ENCODE measurements at regions not wholly inside any gene's neighbourhood (a gene's known extent, or its start where the extent isn't known, plus 50 kb on each side); places are given as distances from the start of the nearest gene placed in this dataset.

DNA sequence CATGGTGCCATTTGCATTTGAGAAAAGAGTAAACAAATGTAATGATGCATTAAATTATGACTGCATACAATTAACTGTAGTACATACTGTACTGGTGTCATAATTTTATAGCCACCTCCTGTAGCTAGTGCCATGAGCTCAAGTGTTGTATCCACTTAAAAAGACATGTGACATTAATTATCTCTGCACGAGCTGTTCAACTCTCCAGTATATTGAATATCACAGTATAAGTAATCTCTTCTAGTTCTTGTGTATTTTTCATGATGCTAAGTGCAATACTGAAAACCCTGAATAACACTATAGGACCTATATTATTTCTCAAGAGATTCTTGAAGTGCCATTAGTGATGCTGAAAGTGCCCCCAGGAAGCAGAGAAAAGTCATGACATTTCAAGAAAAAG, 387.3 kb downstream of the PCDH17 start:
- Histone ChIP-seq H3K36me3 (ENCODE audit: insufficient read depth, low read length) (no peaks in the 10 kb centered on the region), H3K27me3 (ENCODE audit: insufficient read depth, low read length) (no peaks in the 10 kb centered on the region), H3K79me2 (ENCODE audit: insufficient read depth, low read length) (no peaks in the 10 kb centered on the region), H2AFZ (ENCODE audit: low read depth, low read length) (no peak overlapping the region), H3K9ac (ENCODE audit: low read length) (no peak overlapping the region), H3K4me3 (ENCODE audit: insufficient read depth, low read depth, low read length) (no peak overlapping the region), H4K20me1 (ENCODE audit: insufficient read depth, low read length) (no peaks in the 10 kb centered on the region), H3K9me3 (ENCODE audit: insufficient read depth, low read depth, low read length) (no peaks in the 10 kb centered on the region), H3K4me2 (ENCODE audit: low read length) (no peak overlapping the region), H3K27ac (ENCODE audit: low read depth, low read length) (no peak overlapping the region), H3K4me1 (ENCODE audit: insufficient read depth, low read length) (no peaks in the 10 kb centered on the region)
- no peaks in the 10 kb centered on the region for H3K27me3 Mint-ChIP-seq (ENCODE audit: low read depth, unreplicated experiment)
- no peak for TF ChIP-seq EZH2 (IDR thresholded peaks at IDR 0.05; ENCODE audit: insufficient read depth, low read length)
- no peak for TF ChIP-seq CTCF (IDR thresholded peaks at IDR 0.05; ENCODE audit: insufficient read depth, low read depth, low read length)
- H3K9me3 Mint-ChIP-seq (ENCODE audit: unreplicated experiment): no peaks in the 10 kb centered on the region
- no peak for FAIRE-seq
- H3K27ac Mint-ChIP-seq (ENCODE audit: unreplicated experiment): no peak overlapping the region
- H3K36me3 Mint-ChIP-seq (ENCODE audit: low read depth, unreplicated experiment): no peaks in the 10 kb centered on the region
- no peaks in the 10 kb centered on the region for H3K4me1 Mint-ChIP-seq (ENCODE audit: low read depth, unreplicated experiment)
- H3K4me3 Mint-ChIP-seq (ENCODE audit: unreplicated experiment): no peak overlapping the region
- DNase-seq (ENCODE audit: low read depth): no peak

- H3K36me3 Mint-ChIP-seq (ENCODE audit: low read depth, unreplicated experiment): no peaks in the 10 kb centered on the region
- H2AFZ ChIP-seq (ENCODE audit: low read depth, low read length): no peak overlapping the region
- H3K27me3 Mint-ChIP-seq (ENCODE audit: low read depth, unreplicated experiment): no peaks in the 10 kb centered on the region
- H3K4me1 ChIP-seq (ENCODE audit: insufficient read depth, low read length): no peaks in the 10 kb centered on the region
- peaks cover 13% of the 10 kb centered on the region for H3K4me1 Mint-ChIP-seq (ENCODE audit: low read depth, unreplicated experiment)
- no peaks in the 10 kb centered on the region for H3K9me3 ChIP-seq (ENCODE audit: insufficient read depth, low read depth, low read length)
- no peaks in the 10 kb centered on the region for H3K9me3 Mint-ChIP-seq (ENCODE audit: unreplicated experiment)
- no peak overlapping the region for H3K27ac ChIP-seq (ENCODE audit: low read depth, low read length)
- TF ChIP-seq EZH2 (IDR thresholded peaks at IDR 0.05; ENCODE audit: insufficient read depth, low read length) (no peak), CTCF (IDR thresholded peaks at IDR 0.05; ENCODE audit: insufficient read depth, low read depth, low read length) (no peak)
- no peak overlapping the region for H3K4me3 ChIP-seq (ENCODE audit: insufficient read depth, low read depth, low read length)
- FAIRE-seq (no peak), DNase-seq (ENCODE audit: low read depth) (no peak)
- H3K79me2 ChIP-seq (ENCODE audit: insufficient read depth, low read length): no peaks in the 10 kb centered on the region
- no peaks in the 10 kb centered on the region for H3K36me3 ChIP-seq (ENCODE audit: insufficient read depth, low read length)
- no peak overlapping the region for H3K4me2 ChIP-seq (ENCODE audit: low read length)
- no peak overlapping the region for H3K9ac ChIP-seq (ENCODE audit: low read length)
- H3K27me3 ChIP-seq (ENCODE audit: insufficient read depth, low read length): no peaks in the 10 kb centered on the region
- no peak overlapping the region for H3K4me3 Mint-ChIP-seq (ENCODE audit: unreplicated experiment)
- no peak overlapping the region for H3K27ac Mint-ChIP-seq (ENCODE audit: unreplicated experiment)
- no peaks in the 10 kb centered on the region for H4K20me1 ChIP-seq (ENCODE audit: insufficient read depth, low read length)
Observed at GRCh38 chr13:58024103-58024502, 392.6 kb downstream of the PCDH17 start.

- Histone ChIP-seq H3K4me2 (ENCODE audit: low read length) (no peak overlapping the region), H3K4me1 (ENCODE audit: insufficient read depth, low read length) (no peaks in the 10 kb centered on the region), H3K36me3 (ENCODE audit: insufficient read depth, low read length) (no peaks in the 10 kb centered on the region), H3K9ac (ENCODE audit: low read length) (no peak overlapping the region), H3K4me3 (ENCODE audit: insufficient read depth, low read depth, low read length) (no peak overlapping the region), H4K20me1 (ENCODE audit: insufficient read depth, low read length) (no peaks in the 10 kb centered on the region), H2AFZ (ENCODE audit: low read depth, low read length) (no peak overlapping the region), H3K27ac (ENCODE audit: low read depth, low read length) (no peak overlapping the region), H3K79me2 (ENCODE audit: insufficient read depth, low read length) (no peaks in the 10 kb centered on the region), H3K27me3 (ENCODE audit: insufficient read depth, low read length) (no peaks in the 10 kb centered on the region), H3K9me3 (ENCODE audit: insufficient read depth, low read depth, low read length) (no peaks in the 10 kb centered on the region)
- H3K36me3 Mint-ChIP-seq (ENCODE audit: low read depth, unreplicated experiment): no peaks in the 10 kb centered on the region
- peaks cover 13% of the 10 kb centered on the region for H3K4me1 Mint-ChIP-seq (ENCODE audit: low read depth, unreplicated experiment)
- FAIRE-seq (no peak), DNase-seq (ENCODE audit: low read depth) (peak; percentile 46)
- H3K27me3 Mint-ChIP-seq (ENCODE audit: low read depth, unreplicated experiment): no peaks in the 10 kb centered on the region
- TF ChIP-seq CTCF (IDR thresholded peaks at IDR 0.05; ENCODE audit: insufficient read depth, low read depth, low read length) (no peak), EZH2 (IDR thresholded peaks at IDR 0.05; ENCODE audit: insufficient read depth, low read length) (no peak)
- H3K4me3 Mint-ChIP-seq (ENCODE audit: unreplicated experiment): no peak overlapping the region
- H3K9me3 Mint-ChIP-seq (ENCODE audit: unreplicated experiment): no peaks in the 10 kb centered on the region
- no peak overlapping the region for H3K27ac Mint-ChIP-seq (ENCODE audit: unreplicated experiment)
Observed at GRCh38 chr13:58025821-58026220, 394.3 kb downstream of the PCDH17 start.
